Left ventricle myocardium superior (tissue), 1 donor: ENCODE measurements at regions not wholly inside any gene's neighbourhood (a gene's known extent, or its start where the extent isn't known, plus 50 kb on each side); places are given as distances from the start of the nearest gene placed in this dataset.
"Not testable (repeated sequence)": the region's sequence is repeated elsewhere in the genome, so short reads cannot be mapped to it uniquely, and the experiment has no call there.

ENCODE experiments used
- ATAC-seq: fragments of 200-7000 bp; cut with Tn5 transposase; one replicate; pipeline ENCODE4 v1.9.1; 2020; ENCODE audit warnings: mild to moderate bottlenecking, moderate library complexity
- DNase-seq: peaks from one replicate; pipeline ENCODE4 v3.0.0-alpha.2; 2020
- intact Hi-C: fragments of 100-400 bp; cut with micrococcal nuclease; formaldehyde crosslinking; loops from one replicate; pipeline ENCODE4 v1.11.0; 2022
- donor health status: DM: no; HTN: yes; CAD: no; lungs with severe emphysema.

GRCh38 chr4:179692222-179692621, 2250.0 kb upstream of the AGA start:
- intact Hi-C loops: no loop called here
- DNase-seq (no peak), ATAC-seq (no peak)

- intact Hi-C loops: no loop called here
- ATAC-seq: no peak
Measured at GRCh38 chr4:179695175-179695574, 2252.9 kb upstream of the AGA start.

GRCh38 chr4:179698321-179698720, 2256.1 kb upstream of the AGA start:
- DNase-seq (no peak), ATAC-seq (no peak)
- intact Hi-C loops: no loop called here

More at GRCh38 chr4:179695175-179695574, 2252.9 kb upstream of the AGA start:
- DNase-seq: no peak

GRCh38 chr4:179709961-179710624, 2267.9 kb upstream of the AGA start:
- DNase-seq (no peak), ATAC-seq (no peak)
- intact Hi-C loops: no loop called here

- ATAC-seq (no peak), DNase-seq (no peak)
- intact Hi-C loops: no loop called here
Measured at GRCh38 chr4:179719766-179720450, 2277.7 kb upstream of the AGA start.

- intact Hi-C loops, DNase-seq, ATAC-seq: not testable (repeated sequence)
Measured at GRCh38 chr4:179726491-179726890, 2284.3 kb upstream of the AGA start.

GRCh38 chr4:179728305-179728704, 2286.1 kb upstream of the AGA start:
- intact Hi-C loops: no loop called here
- ATAC-seq: no peak
- DNase-seq: no peak

GRCh38 chr4:179736820-179737219, 2294.6 kb upstream of the AGA start:
- ATAC-seq, DNase-seq, intact Hi-C loops: not testable (repeated sequence)

- DNase-seq: no peak
- intact Hi-C loops: no loop called here
- ATAC-seq: no peak
Measured at GRCh38 chr4:179738822-179739221, 2296.6 kb upstream of the AGA start.

GRCh38 chr4:179747218-179747910, 2305.1 kb upstream of the AGA start:
- no peak for DNase-seq
- ATAC-seq: no peak
- intact Hi-C loops: no loop called here

- no peak for ATAC-seq
- no peak for DNase-seq
- intact Hi-C loops: no loop called here
Measured at GRCh38 chr4:179748837-179749236, 2306.6 kb upstream of the AGA start.

GRCh38 chr4:179750374-179750773, 2308.1 kb upstream of the AGA start:
- ATAC-seq: no peak
- DNase-seq: no peak
- intact Hi-C loops: no loop called here

GRCh38 chr4:179751669-179752068, 2309.4 kb upstream of the AGA start:
- no peak for ATAC-seq
- no peak for DNase-seq
- intact Hi-C loops: no loop called here

GRCh38 chr4:179755322-179755721, 2313.1 kb upstream of the AGA start:
- DNase-seq (no peak), ATAC-seq (no peak)
- intact Hi-C loops: no loop called here

- DNase-seq (no peak), ATAC-seq (no peak)
- intact Hi-C loops: no loop called here
Measured at GRCh38 chr4:179757641-179758040, 2315.4 kb upstream of the AGA start.

GRCh38 chr4:179762840-179763239, 2320.6 kb upstream of the AGA start:
- ATAC-seq (no peak), DNase-seq (no peak)
- intact Hi-C loops: no loop called here

- DNase-seq (no peak), ATAC-seq (no peak)
- intact Hi-C loops: no loop called here
Measured at GRCh38 chr4:179766938-179767337, 2324.7 kb upstream of the AGA start.

- DNase-seq: no peak
- intact Hi-C loops: no loop called here
- no peak for ATAC-seq
Measured at GRCh38 chr4:179768996-179769395, 2326.8 kb upstream of the AGA start.

GRCh38 chr4:179797738-179798137, 2355.5 kb upstream of the AGA start:
- no peak for DNase-seq
- intact Hi-C loops: no loop called here
- no peak for ATAC-seq

GRCh38 chr4:179803857-179804256, 2361.6 kb upstream of the AGA start:
- no peak for ATAC-seq
- no peak for DNase-seq
- intact Hi-C loops: no loop called here

GRCh38 chr4:179804440-179804839, 2362.2 kb upstream of the AGA start:
- intact Hi-C loops: no loop called here
- ATAC-seq (no peak), DNase-seq (no peak)
